ENCODE measurements at regions not wholly inside any gene's neighbourhood (a gene's known extent, or its start where the extent isn't known, plus 50 kb on each side); places are given as distances from the start of the nearest gene placed in this dataset.
A peak's percentile ranks its signal among the peaks of the same experiment; 100 is the strongest.
"Not testable (repeated sequence)": the region's sequence is repeated elsewhere in the genome, so short reads cannot be mapped to it uniquely, and the experiment has no call there.

DNA sequence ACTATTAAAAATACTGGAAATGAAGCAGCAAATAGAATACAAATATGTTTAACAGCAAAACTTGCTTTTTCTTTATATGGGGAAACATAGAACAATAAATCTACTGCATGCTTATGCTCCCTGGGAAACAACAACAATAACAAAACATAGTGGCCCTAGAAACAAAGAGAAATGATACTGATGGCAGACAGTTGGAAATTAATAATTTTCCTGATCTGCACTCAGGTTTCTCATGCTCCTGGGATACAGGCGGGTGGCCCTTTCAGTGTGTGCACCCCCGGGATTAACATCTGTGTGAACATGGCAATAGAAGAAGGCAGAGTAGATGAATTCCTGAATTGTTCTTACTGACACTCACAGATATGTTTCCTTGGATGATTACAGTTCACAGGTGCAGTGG is 209.2 kb upstream of the TBX18 start:
- no peak overlapping the region for H2AFZ ChIP-seq (ENCODE audit: low read length, unreplicated experiment)
- no peak overlapping the region for H3K4me3 ChIP-seq (ENCODE audit: low read depth, low read length)
- no peak overlapping the region for H3K27ac ChIP-seq (ENCODE audit: low read depth, low read length)
- H3K27me3 ChIP-seq (ENCODE audit: insufficient read depth, low read length): no peaks in the 10 kb centered on the region
- no peaks in the 10 kb centered on the region for H3K36me3 ChIP-seq (ENCODE audit: insufficient read depth, low read length)
- H3K79me2 ChIP-seq (ENCODE audit: control insufficient read depth, insufficient read depth, low read length, unreplicated experiment): no peaks in the 10 kb centered on the region
- H3K4me1 ChIP-seq (ENCODE audit: control insufficient read depth, insufficient read depth, low read length, unreplicated experiment): peaks cover 12% of the 10 kb centered on the region

GRCh38 chr6:84967965-84968364 is 203.6 kb upstream of the TBX18 start:
- no peaks in the 10 kb centered on the region for H3K36me3 ChIP-seq (ENCODE audit: insufficient read depth, low read length)
- no peak overlapping the region for H3K4me3 ChIP-seq (ENCODE audit: low read depth, low read length)
- H3K4me1 ChIP-seq (ENCODE audit: control insufficient read depth, insufficient read depth, low read length, unreplicated experiment): no peaks in the 10 kb centered on the region
- no peak overlapping the region for H3K27ac ChIP-seq (ENCODE audit: low read depth, low read length)
- H3K79me2 ChIP-seq (ENCODE audit: control insufficient read depth, insufficient read depth, low read length, unreplicated experiment): no peaks in the 10 kb centered on the region
- H2AFZ ChIP-seq (ENCODE audit: low read length, unreplicated experiment): no peak overlapping the region
- no peaks in the 10 kb centered on the region for H3K27me3 ChIP-seq (ENCODE audit: insufficient read depth, low read length)

DNA sequence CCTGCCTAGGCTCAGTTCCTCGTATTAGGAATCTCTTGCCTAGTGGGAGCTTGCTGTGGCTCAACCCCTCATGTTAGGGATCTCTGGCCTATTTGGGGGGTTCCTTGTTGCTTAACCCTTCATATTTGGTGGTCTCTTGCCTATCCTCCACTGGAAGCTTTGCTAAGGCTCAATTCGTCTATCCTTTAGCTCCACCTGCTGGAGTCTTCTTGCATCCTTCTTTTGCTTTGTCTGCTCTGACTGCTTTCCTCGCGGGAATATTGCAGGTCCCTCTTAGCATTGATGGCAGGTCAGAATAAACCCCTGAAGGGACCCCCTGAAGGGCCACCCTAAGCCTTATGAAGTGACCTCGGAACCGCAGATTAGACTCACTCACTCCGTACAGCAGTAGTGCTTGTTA is 203.0 kb upstream of the TBX18 start:
- Histone ChIP-seq H2AFZ (ENCODE audit: low read length, unreplicated experiment) (no peak overlapping the region), H3K27me3 (ENCODE audit: insufficient read depth, low read length) (no peaks in the 10 kb centered on the region), H3K4me1 (ENCODE audit: control insufficient read depth, insufficient read depth, low read length, unreplicated experiment) (no peaks in the 10 kb centered on the region), H3K36me3 (ENCODE audit: insufficient read depth, low read length) (no peaks in the 10 kb centered on the region), H3K79me2 (ENCODE audit: control insufficient read depth, insufficient read depth, low read length, unreplicated experiment) (no peaks in the 10 kb centered on the region), H3K27ac (ENCODE audit: low read depth, low read length) (no peak overlapping the region), H3K4me3 (ENCODE audit: low read depth, low read length) (no peak overlapping the region)

DNA sequence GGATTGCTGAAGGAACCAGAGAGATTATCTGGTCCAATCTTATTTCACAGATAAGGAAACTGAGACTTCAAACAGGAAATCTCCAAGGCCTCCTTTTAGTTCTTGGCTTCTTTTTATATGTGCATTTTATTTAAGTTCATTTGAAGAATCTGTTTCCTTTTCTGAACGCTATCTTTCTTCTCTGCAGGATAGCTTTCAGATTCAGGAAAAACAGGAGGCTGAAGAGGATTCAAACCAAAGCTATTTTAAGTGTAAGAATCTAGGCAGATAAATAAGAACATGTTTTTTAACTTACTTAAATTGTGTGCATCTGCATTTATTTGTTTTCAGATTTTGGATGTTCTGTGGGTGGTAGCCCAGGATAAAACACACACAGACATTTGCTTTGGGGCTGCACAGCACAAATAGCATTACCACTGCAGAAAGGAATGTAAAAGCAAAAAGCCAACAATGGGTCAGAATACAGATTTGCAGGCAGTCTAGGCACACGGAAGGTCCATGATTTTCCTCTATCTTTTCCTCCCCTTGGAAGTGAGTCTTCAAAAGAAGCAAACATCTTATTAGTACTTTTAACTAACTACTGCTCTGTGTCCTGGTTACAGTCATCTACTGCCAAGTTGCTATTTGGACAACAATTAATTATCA is 188.8 kb upstream of the TBX18 start:
- Histone ChIP-seq H3K79me2 (ENCODE audit: control insufficient read depth, insufficient read depth, low read length, unreplicated experiment) (no peaks in the 10 kb centered on the region), H3K36me3 (ENCODE audit: insufficient read depth, low read length) (no peaks in the 10 kb centered on the region), H3K27ac (ENCODE audit: low read depth, low read length) (no peak overlapping the region), H3K4me1 (ENCODE audit: control insufficient read depth, insufficient read depth, low read length, unreplicated experiment) (no peaks in the 10 kb centered on the region), H2AFZ (ENCODE audit: low read length, unreplicated experiment) (no peak overlapping the region), H3K4me3 (ENCODE audit: low read depth, low read length) (no peak overlapping the region), H3K27me3 (ENCODE audit: insufficient read depth, low read length) (no peaks in the 10 kb centered on the region)

DNA sequence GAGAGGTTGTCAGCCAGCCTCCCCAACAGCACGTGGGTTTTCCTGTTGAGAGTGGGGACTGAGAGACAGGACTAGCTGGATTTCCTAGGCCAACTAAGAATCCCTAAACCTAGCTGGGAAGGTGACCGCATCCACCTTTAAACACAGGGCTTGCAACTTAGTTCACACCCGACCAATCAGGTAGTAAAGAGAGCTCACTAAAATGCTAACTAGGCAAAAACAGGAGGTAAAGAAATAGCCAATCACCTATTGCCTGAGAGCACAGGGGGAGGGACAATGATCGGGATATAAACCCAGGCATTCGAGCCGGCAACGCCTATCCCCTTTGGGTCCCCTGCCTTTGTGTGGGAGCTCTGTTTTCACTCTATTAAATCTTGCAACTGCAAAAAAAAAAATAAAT is 180.5 kb upstream of the TBX18 start:
- not testable (repeated sequence) for H2AFZ ChIP-seq (ENCODE audit: low read length, unreplicated experiment); H3K79me2 ChIP-seq (ENCODE audit: control insufficient read depth, insufficient read depth, low read length, unreplicated experiment); H3K4me3 ChIP-seq (ENCODE audit: low read depth, low read length); H3K27ac ChIP-seq (ENCODE audit: low read depth, low read length); H3K36me3 ChIP-seq (ENCODE audit: insufficient read depth, low read length); H3K27me3 ChIP-seq (ENCODE audit: insufficient read depth, low read length); H3K4me1 ChIP-seq (ENCODE audit: control insufficient read depth, insufficient read depth, low read length, unreplicated experiment)

- H3K79me2 ChIP-seq (ENCODE audit: control insufficient read depth, insufficient read depth, low read length, unreplicated experiment): no peaks in the 10 kb centered on the region
- no peak overlapping the region for H2AFZ ChIP-seq (ENCODE audit: low read length, unreplicated experiment)
- no peaks in the 10 kb centered on the region for H3K4me1 ChIP-seq (ENCODE audit: control insufficient read depth, insufficient read depth, low read length, unreplicated experiment)
- H3K27me3 ChIP-seq (ENCODE audit: insufficient read depth, low read length): no peaks in the 10 kb centered on the region
- H3K27ac ChIP-seq (ENCODE audit: low read depth, low read length): no peak overlapping the region
- H3K36me3 ChIP-seq (ENCODE audit: insufficient read depth, low read length): no peaks in the 10 kb centered on the region
- no peak overlapping the region for H3K4me3 ChIP-seq (ENCODE audit: low read depth, low read length)
Observed at GRCh38 chr6:84943905-84944304, 179.5 kb upstream of the TBX18 start.

GRCh38 chr6:84941609-84942008 is 177.2 kb upstream of the TBX18 start:
- not testable (repeated sequence) for H3K27me3 ChIP-seq (ENCODE audit: insufficient read depth, low read length); H2AFZ ChIP-seq (ENCODE audit: low read length, unreplicated experiment); H3K36me3 ChIP-seq (ENCODE audit: insufficient read depth, low read length); H3K4me1 ChIP-seq (ENCODE audit: control insufficient read depth, insufficient read depth, low read length, unreplicated experiment); H3K27ac ChIP-seq (ENCODE audit: low read depth, low read length); H3K4me3 ChIP-seq (ENCODE audit: low read depth, low read length); H3K79me2 ChIP-seq (ENCODE audit: control insufficient read depth, insufficient read depth, low read length, unreplicated experiment)

- Histone ChIP-seq H3K4me1 (ENCODE audit: control insufficient read depth, insufficient read depth, low read length, unreplicated experiment) (peaks cover 15% of the 10 kb centered on the region), H2AFZ (ENCODE audit: low read length, unreplicated experiment) (no peak overlapping the region), H3K79me2 (ENCODE audit: control insufficient read depth, insufficient read depth, low read length, unreplicated experiment) (no peaks in the 10 kb centered on the region), H3K4me3 (ENCODE audit: low read depth, low read length) (no peak overlapping the region), H3K36me3 (ENCODE audit: insufficient read depth, low read length) (no peaks in the 10 kb centered on the region), H3K27ac (ENCODE audit: low read depth, low read length) (no peak overlapping the region), H3K27me3 (ENCODE audit: insufficient read depth, low read length) (no peaks in the 10 kb centered on the region)
Observed at GRCh38 chr6:84929212-84929611, 164.8 kb upstream of the TBX18 start.

GRCh38 chr6:84927551-84927950 is 163.2 kb upstream of the TBX18 start:
- Histone ChIP-seq H3K27ac (ENCODE audit: low read depth, low read length) (no peak overlapping the region), H3K36me3 (ENCODE audit: insufficient read depth, low read length) (no peaks in the 10 kb centered on the region), H2AFZ (ENCODE audit: low read length, unreplicated experiment) (no peak overlapping the region), H3K4me1 (ENCODE audit: control insufficient read depth, insufficient read depth, low read length, unreplicated experiment) (peaks cover 15% of the 10 kb centered on the region), H3K4me3 (ENCODE audit: low read depth, low read length) (no peak overlapping the region), H3K79me2 (ENCODE audit: control insufficient read depth, insufficient read depth, low read length, unreplicated experiment) (no peaks in the 10 kb centered on the region), H3K27me3 (ENCODE audit: insufficient read depth, low read length) (no peaks in the 10 kb centered on the region)

DNA sequence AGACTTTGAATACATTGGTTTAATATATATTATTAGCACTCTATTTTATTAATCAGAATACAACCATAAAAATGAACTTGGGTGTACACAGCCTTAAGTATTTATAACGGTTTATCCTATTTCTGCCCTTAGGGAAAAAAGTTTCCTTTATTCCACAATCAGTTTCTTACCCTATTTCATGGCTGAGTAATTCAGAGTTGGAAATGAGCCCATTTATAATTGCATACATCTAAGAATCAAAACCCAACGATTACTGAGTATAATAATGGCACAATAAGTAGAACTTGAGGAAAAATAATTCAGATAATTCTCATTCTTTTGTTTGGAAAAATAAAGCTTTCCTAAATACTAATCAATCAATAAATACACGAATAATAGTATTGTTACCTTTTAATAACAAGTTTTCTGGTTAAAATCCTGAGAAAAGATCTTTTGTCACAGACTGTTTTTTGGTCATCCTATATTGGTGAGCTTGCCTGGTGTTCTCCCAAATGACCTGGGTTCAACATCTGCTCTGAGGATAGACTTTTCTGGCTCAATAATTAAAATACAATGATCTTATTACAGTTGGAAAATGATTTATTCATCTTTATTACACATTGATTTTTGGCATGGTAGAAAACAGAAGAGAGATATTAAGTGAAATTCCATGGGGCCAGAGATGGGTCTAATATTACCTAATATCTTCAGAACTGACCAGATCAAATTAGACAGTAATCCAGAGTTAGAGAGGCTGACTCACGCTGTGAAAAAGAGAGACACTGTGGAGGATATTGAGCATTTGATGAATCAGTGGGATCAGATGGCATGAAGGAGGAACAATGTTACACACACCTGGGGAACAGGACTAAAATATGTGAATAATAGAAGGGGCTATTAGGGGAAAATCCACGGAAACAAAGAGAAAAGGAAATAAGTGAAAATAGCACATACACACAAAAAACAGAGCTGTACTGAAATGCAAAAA is 162.1 kb upstream of the TBX18 start:
- H3K79me2 ChIP-seq (ENCODE audit: control insufficient read depth, insufficient read depth, low read length, unreplicated experiment): no peaks in the 10 kb centered on the region
- no peaks in the 10 kb centered on the region for H3K27me3 ChIP-seq (ENCODE audit: insufficient read depth, low read length)
- no peak overlapping the region for H3K4me3 ChIP-seq (ENCODE audit: low read depth, low read length)
- H3K4me1 ChIP-seq (ENCODE audit: control insufficient read depth, insufficient read depth, low read length, unreplicated experiment): peaks cover 15% of the 10 kb centered on the region
- no peaks in the 10 kb centered on the region for H3K36me3 ChIP-seq (ENCODE audit: insufficient read depth, low read length)
- H3K27ac ChIP-seq (ENCODE audit: low read depth, low read length): peak overlapping the region; percentile 7; the same call in 1 of the 2 replicates
- no peak overlapping the region for H2AFZ ChIP-seq (ENCODE audit: low read length, unreplicated experiment)

GRCh38 chr6:84921891-84922290 is 157.5 kb upstream of the TBX18 start:
- no peak overlapping the region for H3K27ac ChIP-seq (ENCODE audit: low read depth, low read length)
- no peak overlapping the region for H3K4me3 ChIP-seq (ENCODE audit: low read depth, low read length)
- no peaks in the 10 kb centered on the region for H3K36me3 ChIP-seq (ENCODE audit: insufficient read depth, low read length)
- H3K79me2 ChIP-seq (ENCODE audit: control insufficient read depth, insufficient read depth, low read length, unreplicated experiment): no peaks in the 10 kb centered on the region
- peaks cover 13% of the 10 kb centered on the region for H3K4me1 ChIP-seq (ENCODE audit: control insufficient read depth, insufficient read depth, low read length, unreplicated experiment)
- H3K27me3 ChIP-seq (ENCODE audit: insufficient read depth, low read length): no peaks in the 10 kb centered on the region
- H2AFZ ChIP-seq (ENCODE audit: low read length, unreplicated experiment): no peak overlapping the region

Measured in ACC112 (cell line).